ENCODE measurements at regions not wholly inside any gene's neighbourhood (a gene's known extent, or its start where the extent isn't known, plus 50 kb on each side); places are given as distances from the start of the nearest gene placed in this dataset.

- H3K4me1 ChIP-seq (ENCODE audit: control insufficient read depth, insufficient read depth, low read length): peaks cover 6% of the 10 kb centered on the region; the same call in 1 of the 2 replicates
- H4K5ac ChIP-seq (ENCODE audit: low read depth, low read length): no peak overlapping the region; the same call in 1 of the 2 replicates
- no peak overlapping the region for H3K23ac ChIP-seq (ENCODE audit: low read depth, low read length)
- no peak overlapping the region for H4K8ac ChIP-seq (ENCODE audit: low read depth in 2 of 2, low read length in 2 of 2)
- H3K14ac ChIP-seq (replicated peaks; ENCODE audit: low read depth, low read length): no peak overlapping the region
- no peak overlapping the region for H2AK5ac ChIP-seq (ENCODE audit: low read depth, low read length)
- peaks cover 76% of the 10 kb centered on the region for H3K27me3 ChIP-seq (ENCODE audit: control insufficient read depth, insufficient read depth, low read length)
- no peak overlapping the region for H3K56ac ChIP-seq (ENCODE audit: extremely low read depth, insufficient read depth, low read length)
- POLR2A ChIA-PET (ENCODE audit: unreplicated experiment): no interaction called here
- no peaks in the 10 kb centered on the region for H3K9me1 ChIP-seq (ENCODE audit: insufficient read depth, low read length)
- H3K18ac ChIP-seq (ENCODE audit: low read depth, low read length): peak overlapping the region; percentile 20; the same call in 1 of the 2 replicates
- H3K4ac ChIP-seq (ENCODE audit: low read depth, low read length): no peak overlapping the region
- H3K79me1 ChIP-seq (ENCODE audit: low read depth in 1 of 2, low read length in 2 of 2): no peaks in the 10 kb centered on the region
- in situ Hi-C loops (cut with MboI; ENCODE audit: low sequenced_read_pairs) (no loop called here), dilution Hi-C loops (cut with HindIII; ENCODE audit: low sequenced_read_pairs, unreplicated experiment) (no loop called here), intact Hi-C loops (cut with micrococcal nuclease) (loop anchor here (5.0 kb wide), 2 partner anchors 260 to 315 kb away; partner anchors contain the start of gene FAM43A)
- H2BK20ac ChIP-seq (ENCODE audit: low read depth, low read length): no peak overlapping the region
- no peaks in the 10 kb centered on the region for H3K36me3 ChIP-seq (ENCODE audit: control insufficient read depth, insufficient read depth, low read length)
- CTCF ChIA-PET: interaction anchor here (0.6 kb wide), 1 partner anchor 179 kb away, joined by 3 read pairs; no protein-coding TSS in a partner anchor
- no peak overlapping the region for H2BK120ac ChIP-seq (ENCODE audit: low read depth, low read length)
- peak overlapping the region; percentile 68; the same call in 1 of the 2 replicates for H3K4me2 ChIP-seq (ENCODE audit: low read depth, low read length)
- H2BK15ac ChIP-seq (ENCODE audit: low read depth, low read length): no peak overlapping the region
- WGBS, 2 experiments (ENCODE audit: extremely low coverage in 2 of 2, insufficient read length in 1 of 2): 33% methylated on average over 1 of the region's 9 CpGs; no CpG with 5 or more reads in 1 of the 2 experiments
- no peak overlapping the region for H3K9ac ChIP-seq (ENCODE audit: low read depth, low read length)
- no peak overlapping the region for H2BK5ac ChIP-seq (ENCODE audit: low read depth, low read length, poor library complexity, severe bottlenecking)
- no TSS peak for BruUV-seq (replicated peaks)
- DNase-seq (peak; percentile 34), ATAC-seq (ENCODE audit: low read depth) (peak; percentile 53; the same call in 1 of the 2 replicates)
- peak overlapping the region; percentile 68 for H2AFZ ChIP-seq (replicated peaks; ENCODE audit: low read length, poor library complexity)
- H2AK9ac ChIP-seq (replicated peaks; ENCODE audit: low read depth, low read length, poor library complexity): peak overlapping the region; percentile 42
- no peaks in the 10 kb centered on the region for H3K9me3 ChIP-seq (ENCODE audit: control insufficient read depth, insufficient read depth, low read length)
- no peak overlapping the region for H3K4me3 ChIP-seq (ENCODE audit: insufficient read depth, low read depth, low read length)
- no peak overlapping the region for H4K91ac ChIP-seq (ENCODE audit: insufficient read depth, low read depth, low read length)
- H4K20me1 ChIP-seq (ENCODE audit: insufficient read depth, low read length): no peaks in the 10 kb centered on the region
- H3K27ac ChIP-seq (ENCODE audit: insufficient read depth, low read length): no peak overlapping the region; the same call in 1 of the 2 replicates
- no peak for TF ChIP-seq FOS (IDR thresholded peaks at IDR 0.05; ENCODE audit: low read depth, low read length)
- peak; percentile 37; the same call in 1 of the 2 replicates for TF ChIP-seq SMC3 (IDR thresholded peaks at IDR 0.05; ENCODE audit: low read depth, low read length)
- no peak for TF ChIP-seq MAZ (IDR thresholded peaks at IDR 0.05; ENCODE audit: borderline replicate concordance, low read depth, low read length)
- TF ChIP-seq MXI1 (IDR thresholded peaks at IDR 0.05; ENCODE audit: borderline replicate concordance, low read depth, low read length): no peak
- peak; percentile 43 for TF ChIP-seq CTCF (conservative IDR thresholded peaks at IDR 0.05; ENCODE audit: low read depth, low read length)
- peak; percentile 4; the same call in 1 of the 2 replicates for TF ChIP-seq MAFK (IDR thresholded peaks at IDR 0.05; ENCODE audit: low read depth, low read length)
- no peak for TF ChIP-seq POLR2A (IDR thresholded peaks at IDR 0.05; ENCODE audit: low read depth, low read length)
- no peak for TF ChIP-seq RCOR1 (IDR thresholded peaks at IDR 0.05; ENCODE audit: insufficient replicate concordance, low read length)
- no peak for TF ChIP-seq ELK1 (IDR thresholded peaks at IDR 0.05; ENCODE audit: borderline replicate concordance, low read depth, low read length)
- no peak for TF ChIP-seq CEBPB (IDR thresholded peaks at IDR 0.05; ENCODE audit: low read depth, low read length)
- no peak for TF ChIP-seq CHD1 (IDR thresholded peaks at IDR 0.05; ENCODE audit: low read depth, low read length)
- TF ChIP-seq BHLHE40 (IDR thresholded peaks at IDR 0.05; ENCODE audit: low read depth, low read length): no peak
- peak; percentile 47 for TF ChIP-seq RAD21 (IDR thresholded peaks at IDR 0.05; ENCODE audit: low read length)
- no peak for TF ChIP-seq RFX5 (IDR thresholded peaks at IDR 0.05; ENCODE audit: low read depth, low read length)
- TF ChIP-seq NFE2L2 (IDR thresholded peaks at IDR 0.05; ENCODE audit: low read depth, low read length): no peak
Observed at GRCh38 chr3:195001961-195002861, 268.7 kb downstream of the XXYLT1 start.

All from IMR-90 (cell line).